ENCODE measurements at regions not wholly inside any gene's neighbourhood (a gene's known extent, or its start where the extent isn't known, plus 50 kb on each side); places are given as distances from the start of the nearest gene placed in this dataset.

GRCh38 chr4:43362875-43363636 is 470.5 kb downstream of the GRXCR1 start:
- intact Hi-C loops (cut with DNase I) = no loop called here
- 95 to 97% methylated on average over 1 of the region's 1 CpG for WGBS, 2 donors
- ATAC-seq (ENCODE audit: low FRiP score) (no peak), DNase-seq (no peak)
- Histone ChIP-seq H3K4me3 (ENCODE audit: low read length in 2 of 2) (no peak overlapping the region), H3K36me3 (ENCODE audit: control insufficient read depth in 1 of 2, insufficient read depth in 2 of 2, low read length in 1 of 2) (no peaks in the 10 kb centered on the region), H3K27me3 (ENCODE audit: control insufficient read depth in 1 of 2, insufficient read depth in 2 of 2, low read length in 1 of 2) (no peaks in the 10 kb centered on the region), H3K27ac (ENCODE audit: low read depth in 1 of 2, low read length in 2 of 2) (no peak overlapping the region), H3K4me1 (ENCODE audit: control insufficient read depth in 1 of 2, insufficient read depth in 2 of 2, low read length in 2 of 2) (no peaks in the 10 kb centered on the region), H3K9me3 (ENCODE audit: control insufficient read depth, low read length) (no peaks in the 10 kb centered on the region)

DNA sequence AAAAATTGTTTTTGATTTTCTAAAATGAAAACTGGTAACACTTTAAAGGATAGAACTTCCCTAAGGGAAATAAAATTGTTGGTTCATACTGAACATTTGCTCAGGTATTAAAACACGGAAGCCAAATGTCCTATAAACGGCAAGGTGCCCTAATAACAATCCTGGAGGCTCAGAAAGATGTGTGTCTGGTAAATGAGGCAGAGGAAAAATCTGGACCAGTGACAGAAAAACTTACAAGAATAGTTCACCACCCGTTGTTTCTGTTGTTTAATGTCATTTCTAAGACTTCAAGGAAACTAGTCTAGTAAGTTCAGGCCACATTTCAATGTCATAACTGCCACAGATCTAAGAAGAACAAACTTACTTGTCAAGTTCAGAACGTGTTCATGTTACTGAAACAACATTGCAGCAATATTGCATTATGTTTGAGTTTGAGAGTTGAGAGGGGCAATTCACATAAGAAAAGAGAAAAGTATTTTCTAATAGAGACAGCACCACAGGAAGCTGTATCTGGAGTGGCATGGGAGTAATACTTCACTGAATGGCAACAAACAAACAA is 476.6 kb downstream of the GRXCR1 start:
- ATAC-seq (ENCODE audit: low FRiP score) (no peak), DNase-seq (no peak)
- Histone ChIP-seq H3K4me1 (ENCODE audit: control insufficient read depth in 1 of 2, insufficient read depth in 2 of 2, low read length in 2 of 2) (no peaks in the 10 kb centered on the region), H3K27ac (ENCODE audit: low read depth in 1 of 2, low read length in 2 of 2) (no peak overlapping the region), H3K27me3 (ENCODE audit: control insufficient read depth in 1 of 2, insufficient read depth in 2 of 2, low read length in 1 of 2) (no peaks in the 10 kb centered on the region), H3K4me3 (ENCODE audit: low read length in 2 of 2) (no peak overlapping the region), H3K9me3 (ENCODE audit: control insufficient read depth, low read length) (no peaks in the 10 kb centered on the region), H3K36me3 (ENCODE audit: control insufficient read depth in 1 of 2, insufficient read depth in 2 of 2, low read length in 1 of 2) (no peaks in the 10 kb centered on the region)
- intact Hi-C loops (cut with DNase I) = no loop called here
- WGBS, 2 donors = 39 to 43% methylated on average over 4 of the region's 4 CpGs

GRCh38 chr4:43373201-43373600 is 480.7 kb downstream of the GRXCR1 start:
- intact Hi-C loops (cut with DNase I) = no loop called here
- Histone ChIP-seq H3K27ac (ENCODE audit: low read depth in 1 of 2, low read length in 2 of 2) (no peak overlapping the region), H3K27me3 (ENCODE audit: control insufficient read depth in 1 of 2, insufficient read depth in 2 of 2, low read length in 1 of 2) (no peaks in the 10 kb centered on the region), H3K4me3 (ENCODE audit: low read length in 2 of 2) (no peak overlapping the region), H3K4me1 (ENCODE audit: control insufficient read depth in 1 of 2, insufficient read depth in 2 of 2, low read length in 2 of 2) (no peaks in the 10 kb centered on the region), H3K9me3 (ENCODE audit: control insufficient read depth, low read length) (no peaks in the 10 kb centered on the region), H3K36me3 (ENCODE audit: control insufficient read depth in 1 of 2, insufficient read depth in 2 of 2, low read length in 1 of 2) (no peaks in the 10 kb centered on the region)
- ATAC-seq (ENCODE audit: low FRiP score) = no peak
- DNase-seq = no peak
- 78 to 94% methylated on average over 1 of the region's 1 CpG for WGBS, 2 donors

DNA sequence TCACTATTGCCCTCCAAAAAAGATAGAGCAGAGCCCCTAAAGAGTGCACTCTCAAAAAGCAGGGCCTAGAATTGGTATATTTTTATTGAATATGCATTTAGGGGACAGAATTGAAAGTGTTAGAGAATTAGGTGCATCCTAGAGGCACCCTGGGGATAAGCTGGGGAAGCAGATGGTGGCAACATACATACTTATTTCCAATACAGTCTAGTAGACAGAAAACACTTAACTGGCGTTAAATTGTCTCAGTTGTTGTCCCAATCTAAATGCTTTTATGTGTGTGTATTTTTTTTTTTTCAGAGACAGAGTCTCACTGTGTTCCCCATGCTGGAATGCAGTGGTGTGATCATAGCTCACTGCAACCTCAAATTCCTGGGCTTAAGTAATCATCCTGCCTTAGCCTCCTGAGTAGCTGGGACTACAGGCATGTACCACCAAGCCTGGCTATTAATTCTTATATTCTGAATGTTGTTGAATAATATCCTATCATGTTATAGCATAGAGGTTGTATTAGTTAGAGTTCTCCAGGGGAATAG is 481.8 kb downstream of the GRXCR1 start:
- Histone ChIP-seq H3K9me3 (ENCODE audit: control insufficient read depth, low read length) (no peaks in the 10 kb centered on the region), H3K4me1 (ENCODE audit: control insufficient read depth in 1 of 2, insufficient read depth in 2 of 2, low read length in 2 of 2) (no peaks in the 10 kb centered on the region), H3K4me3 (ENCODE audit: low read length in 2 of 2) (no peak overlapping the region), H3K27me3 (ENCODE audit: control insufficient read depth in 1 of 2, insufficient read depth in 2 of 2, low read length in 1 of 2) (no peaks in the 10 kb centered on the region), H3K27ac (ENCODE audit: low read depth in 1 of 2, low read length in 2 of 2) (no peak overlapping the region), H3K36me3 (ENCODE audit: control insufficient read depth in 1 of 2, insufficient read depth in 2 of 2, low read length in 1 of 2) (no peaks in the 10 kb centered on the region)
- DNase-seq = no peak
- intact Hi-C loops (cut with DNase I) = no loop called here
- no peak for ATAC-seq (ENCODE audit: low FRiP score)
- 81 to 82% methylated on average over 1 of the region's 1 CpG for WGBS, 2 donors

- intact Hi-C loops (cut with DNase I) = no loop called here
- Histone ChIP-seq H3K27ac (ENCODE audit: low read depth in 1 of 2, low read length in 2 of 2) (no peak overlapping the region), H3K9me3 (ENCODE audit: control insufficient read depth, low read length) (no peaks in the 10 kb centered on the region), H3K27me3 (ENCODE audit: control insufficient read depth in 1 of 2, insufficient read depth in 2 of 2, low read length in 1 of 2) (no peaks in the 10 kb centered on the region), H3K4me1 (ENCODE audit: control insufficient read depth in 1 of 2, insufficient read depth in 2 of 2, low read length in 2 of 2) (no peaks in the 10 kb centered on the region), H3K36me3 (ENCODE audit: control insufficient read depth in 1 of 2, insufficient read depth in 2 of 2, low read length in 1 of 2) (no peaks in the 10 kb centered on the region), H3K4me3 (ENCODE audit: low read length in 2 of 2) (no peak overlapping the region)
- ATAC-seq (ENCODE audit: low FRiP score) = no peak
- 84 to 89% methylated on average over 1 of the region's 1 CpG for WGBS, 2 donors
- DNase-seq = no peak
Measured at GRCh38 chr4:43379016-43379415, 486.5 kb downstream of the GRXCR1 start.

DNA sequence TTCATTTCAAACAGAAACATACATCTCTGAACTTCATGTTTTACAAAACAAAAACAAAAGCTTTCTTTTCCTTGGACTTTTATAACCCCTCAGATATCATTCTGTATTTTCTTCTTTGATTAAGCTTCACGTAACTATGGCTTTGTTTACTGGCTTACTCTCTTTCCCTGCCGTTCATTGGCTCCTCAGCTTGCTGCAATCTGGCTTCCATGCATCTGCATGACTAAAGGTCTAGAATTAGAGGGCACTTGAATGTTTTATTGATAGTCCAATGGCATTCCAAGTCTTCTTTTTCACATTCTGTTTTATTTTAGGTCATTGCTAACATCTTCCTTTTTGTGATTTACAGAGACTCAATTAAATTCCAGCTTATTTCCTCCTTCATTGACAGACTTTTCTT is 487.6 kb downstream of the GRXCR1 start:
- no peak overlapping the region for H3K27ac ChIP-seq (ENCODE audit: low read depth in 1 of 2, low read length in 2 of 2)
- H3K4me3 ChIP-seq (ENCODE audit: low read length in 2 of 2) = no peak overlapping the region
- H3K4me1 ChIP-seq (ENCODE audit: control insufficient read depth in 1 of 2, insufficient read depth in 2 of 2, low read length in 2 of 2) = no peaks in the 10 kb centered on the region
- intact Hi-C loops (cut with DNase I) = no loop called here
- 60% methylated on average over 2 of the region's 2 CpGs for WGBS, 2 donors
- H3K9me3 ChIP-seq (ENCODE audit: control insufficient read depth, low read length) = no peaks in the 10 kb centered on the region
- no peak for ATAC-seq (ENCODE audit: low FRiP score)
- no peak for DNase-seq
- no peaks in the 10 kb centered on the region for H3K27me3 ChIP-seq (ENCODE audit: control insufficient read depth in 1 of 2, insufficient read depth in 2 of 2, low read length in 1 of 2)
- no peaks in the 10 kb centered on the region for H3K36me3 ChIP-seq (ENCODE audit: control insufficient read depth in 1 of 2, insufficient read depth in 2 of 2, low read length in 1 of 2)

DNA sequence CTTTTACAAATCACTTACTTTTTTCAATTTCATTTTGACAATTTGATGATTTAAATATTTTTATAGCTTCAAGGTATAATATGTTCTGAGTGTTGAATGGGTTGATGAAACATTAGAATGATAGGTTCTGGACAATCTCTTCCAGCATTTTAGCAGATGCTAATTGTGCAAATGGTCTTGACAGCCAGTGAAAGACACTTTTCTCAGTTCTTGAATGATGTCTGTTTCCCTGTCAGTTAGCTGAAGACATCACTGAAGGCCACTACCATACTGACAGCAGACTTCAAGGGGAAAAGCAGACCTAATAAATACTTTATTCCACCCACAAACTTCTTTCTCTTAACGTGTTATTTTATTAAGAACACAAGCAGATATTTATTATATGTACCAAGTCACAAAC is 498.6 kb downstream of the GRXCR1 start:
- H3K27ac ChIP-seq (ENCODE audit: low read depth in 1 of 2, low read length in 2 of 2) = no peak overlapping the region
- WGBS, 2 donors = 0 to 4% methylated on average over 1 of the region's 1 CpG
- no peaks in the 10 kb centered on the region for H3K27me3 ChIP-seq (ENCODE audit: control insufficient read depth in 1 of 2, insufficient read depth in 2 of 2, low read length in 1 of 2)
- intact Hi-C loops (cut with DNase I) = no loop called here
- no peak for ATAC-seq (ENCODE audit: low FRiP score)
- H3K9me3 ChIP-seq (ENCODE audit: control insufficient read depth, low read length) = no peaks in the 10 kb centered on the region
- no peaks in the 10 kb centered on the region for H3K4me1 ChIP-seq (ENCODE audit: control insufficient read depth in 1 of 2, insufficient read depth in 2 of 2, low read length in 2 of 2)
- H3K36me3 ChIP-seq (ENCODE audit: control insufficient read depth in 1 of 2, insufficient read depth in 2 of 2, low read length in 1 of 2) = no peaks in the 10 kb centered on the region
- DNase-seq = no peak
- no peak overlapping the region for H3K4me3 ChIP-seq (ENCODE audit: low read length in 2 of 2)

- H3K4me3 ChIP-seq (ENCODE audit: low read length in 2 of 2) = no peak overlapping the region
- H3K27me3 ChIP-seq (ENCODE audit: control insufficient read depth in 1 of 2, insufficient read depth in 2 of 2, low read length in 1 of 2) = no peaks in the 10 kb centered on the region
- H3K9me3 ChIP-seq (ENCODE audit: control insufficient read depth, low read length) = no peaks in the 10 kb centered on the region
- 80% methylated on average over 3 of the region's 3 CpGs for WGBS, 2 donors
- no peak for DNase-seq
- H3K27ac ChIP-seq (ENCODE audit: low read depth in 1 of 2, low read length in 2 of 2) = no peak overlapping the region
- ATAC-seq (ENCODE audit: low FRiP score) = no peak
- no peaks in the 10 kb centered on the region for H3K36me3 ChIP-seq (ENCODE audit: control insufficient read depth in 1 of 2, insufficient read depth in 2 of 2, low read length in 1 of 2)
- intact Hi-C loops (cut with DNase I) = no loop called here
- no peaks in the 10 kb centered on the region for H3K4me1 ChIP-seq (ENCODE audit: control insufficient read depth in 1 of 2, insufficient read depth in 2 of 2, low read length in 2 of 2)
Measured at GRCh38 chr4:43394976-43395375, 502.5 kb downstream of the GRXCR1 start.

DNA sequence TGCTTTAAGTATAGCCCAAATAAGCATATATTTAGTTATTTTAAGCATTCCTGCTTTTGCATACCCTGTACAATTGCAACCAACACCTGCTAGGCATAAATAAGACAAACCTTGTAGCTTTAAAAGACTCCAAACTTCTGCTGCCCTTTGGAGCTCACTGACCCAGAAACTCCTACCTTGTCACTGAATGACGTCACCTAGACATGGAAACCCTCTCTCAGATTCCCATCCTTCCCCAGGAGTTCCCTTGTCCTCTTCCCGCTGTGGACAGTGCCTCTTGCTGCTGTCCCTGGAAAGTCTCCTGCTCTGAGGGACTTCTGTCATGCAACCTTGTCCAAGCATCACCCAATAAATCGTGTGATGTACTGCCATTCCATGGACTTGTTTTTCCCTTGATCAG is 507.2 kb downstream of the GRXCR1 start:
- no peak for ATAC-seq (ENCODE audit: low FRiP score)
- no peaks in the 10 kb centered on the region for H3K9me3 ChIP-seq (ENCODE audit: control insufficient read depth, low read length)
- DNase-seq = no peak
- no peaks in the 10 kb centered on the region for H3K4me1 ChIP-seq (ENCODE audit: control insufficient read depth in 1 of 2, insufficient read depth in 2 of 2, low read length in 2 of 2)
- no peaks in the 10 kb centered on the region for H3K27me3 ChIP-seq (ENCODE audit: control insufficient read depth in 1 of 2, insufficient read depth in 2 of 2, low read length in 1 of 2)
- no peaks in the 10 kb centered on the region for H3K36me3 ChIP-seq (ENCODE audit: control insufficient read depth in 1 of 2, insufficient read depth in 2 of 2, low read length in 1 of 2)
- WGBS, 2 donors = 80 to 92% methylated on average over 3 of the region's 3 CpGs
- intact Hi-C loops (cut with DNase I) = no loop called here
- no peak overlapping the region for H3K4me3 ChIP-seq (ENCODE audit: low read length in 2 of 2)
- no peak overlapping the region for H3K27ac ChIP-seq (ENCODE audit: low read depth in 1 of 2, low read length in 2 of 2)

Data from aorta (tissue), 5 donors.